ENCODE measurements at regions not wholly inside any gene's neighbourhood (a gene's known extent, or its start where the extent isn't known, plus 50 kb on each side); places are given as distances from the start of the nearest gene placed in this dataset.
A peak's percentile ranks its signal among the peaks of the same experiment; 100 is the strongest.
"Not testable (repeated sequence)": the region's sequence is repeated elsewhere in the genome, so short reads cannot be mapped to it uniquely, and the experiment has no call there.

DNA sequence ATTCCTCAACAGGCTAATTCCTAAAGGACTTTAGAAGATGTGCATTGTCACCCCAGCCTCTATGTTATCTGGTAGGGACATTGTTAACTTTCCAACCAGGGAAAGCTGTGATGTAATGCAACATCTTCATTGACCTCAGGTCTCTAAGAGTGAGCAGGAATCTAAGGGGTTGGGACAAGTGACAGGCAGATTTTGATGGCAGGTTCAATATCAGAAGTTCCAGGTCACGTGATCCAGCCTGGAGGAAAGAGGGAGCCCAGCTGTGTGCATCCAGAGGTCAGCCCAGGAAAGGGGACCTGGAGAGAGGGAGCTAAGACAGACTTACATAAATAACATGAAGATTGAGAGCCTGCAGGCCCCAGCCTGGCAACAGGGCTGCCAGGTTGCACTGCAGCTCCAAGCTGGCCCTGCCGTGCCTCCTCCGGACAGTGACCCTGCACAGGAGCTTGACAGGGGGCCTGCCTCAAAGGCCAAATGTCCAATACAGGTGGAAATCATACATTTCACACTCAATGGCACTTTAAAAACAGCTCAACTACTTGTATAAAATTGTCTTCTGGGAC, 262.2 kb upstream of the MGAT5 start:
- no peak for DNase-seq

DNA sequence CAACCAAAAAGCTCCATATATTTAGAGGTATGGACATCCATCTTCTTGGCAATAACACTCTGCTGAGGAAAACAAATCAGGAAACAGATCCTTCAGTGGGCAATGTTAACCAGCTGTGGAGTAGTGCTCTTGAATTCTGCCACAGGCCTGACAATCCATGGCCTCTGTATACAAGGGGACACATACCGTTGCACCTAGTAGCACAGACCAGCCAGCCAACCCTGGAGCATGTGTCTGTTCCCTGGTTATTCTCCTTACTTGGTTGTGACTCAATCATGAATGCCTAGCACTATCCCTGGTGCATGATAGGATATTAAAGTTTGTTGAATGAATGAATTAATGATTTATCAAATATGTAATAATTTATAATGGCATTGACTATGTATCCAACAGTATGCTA, 261.4 kb upstream of the MGAT5 start:
- no peak for DNase-seq

DNA sequence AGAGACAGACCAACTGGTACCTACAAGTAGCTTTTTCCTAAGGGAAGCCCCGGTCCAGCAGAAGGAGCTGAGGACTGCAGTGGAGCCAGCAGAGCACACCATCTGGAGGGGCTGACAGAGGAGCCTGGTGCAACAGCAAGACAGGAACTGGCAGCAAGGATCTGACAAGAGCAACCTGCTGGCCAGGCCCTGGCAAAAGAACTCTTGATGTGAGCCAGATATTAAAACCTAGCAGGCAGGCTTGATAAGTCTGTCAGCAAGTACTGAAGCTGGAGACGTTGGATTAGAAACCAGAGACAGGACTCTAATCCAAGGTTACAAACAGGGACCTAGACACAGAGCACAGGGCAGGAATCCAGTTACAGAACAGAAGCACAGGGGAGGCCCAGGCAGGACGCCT, 260.7 kb upstream of the MGAT5 start:
- DNase-seq: no peak

DNA sequence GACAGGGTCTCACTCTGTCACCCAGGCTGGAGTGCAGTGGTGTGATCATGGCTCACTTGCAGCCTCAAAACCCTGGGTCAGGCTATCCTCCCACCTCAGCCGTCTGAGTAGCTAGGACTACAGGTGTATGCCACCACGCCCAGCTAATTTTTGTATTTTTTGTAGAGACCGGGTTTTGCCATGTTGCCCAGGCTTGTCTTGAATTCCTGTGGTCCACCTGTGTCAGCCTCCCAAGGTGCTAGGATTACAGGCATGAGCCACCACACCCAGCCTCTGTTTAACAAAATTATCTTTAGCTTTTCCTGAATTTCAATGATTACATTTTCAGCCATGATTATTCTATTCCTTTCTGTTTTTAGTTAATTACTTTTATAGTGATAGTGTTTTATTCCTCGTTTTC, 255.1 kb upstream of the MGAT5 start:
- not testable (repeated sequence) for DNase-seq

DNA sequence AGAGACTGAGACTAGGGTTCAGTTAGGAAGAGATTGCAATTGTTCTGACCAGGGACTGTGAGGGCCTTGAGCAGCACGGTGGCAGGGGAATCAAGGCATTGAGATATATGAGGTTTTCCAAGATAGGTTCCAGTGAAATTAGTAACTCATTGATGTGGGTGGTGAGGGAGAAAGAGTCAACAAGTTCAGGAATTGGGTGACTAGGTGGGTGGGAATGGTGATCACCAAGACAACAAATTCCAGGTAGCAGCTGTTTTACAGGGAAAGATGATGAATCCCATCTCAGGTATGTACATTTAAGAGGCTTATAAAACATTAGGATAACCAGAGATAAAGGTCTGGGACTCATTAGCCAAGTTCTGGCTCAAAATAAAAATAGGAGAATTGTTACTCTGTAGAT, 251.5 kb upstream of the MGAT5 start:
- DNase-seq: no peak

DNA sequence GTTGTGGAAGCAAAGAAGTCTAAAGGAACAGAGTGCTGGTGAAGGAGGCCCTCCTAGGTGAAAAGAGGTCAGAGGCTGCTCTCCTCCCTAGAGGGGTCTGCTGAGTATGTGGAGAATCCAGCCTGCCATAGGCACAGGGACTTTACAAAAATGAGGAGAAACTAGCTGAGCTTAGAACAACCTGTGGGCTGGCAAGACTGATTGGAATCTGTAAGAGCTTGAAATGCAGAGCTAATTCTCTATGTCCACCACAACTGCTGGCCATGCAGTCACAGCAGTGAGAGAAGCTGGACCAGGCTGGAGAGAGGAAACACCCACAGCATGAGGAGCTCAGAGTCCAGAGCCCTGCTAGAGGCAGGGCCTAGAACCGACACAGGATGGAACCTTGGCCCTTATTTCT, 251.0 kb upstream of the MGAT5 start:
- no peak for DNase-seq

DNA sequence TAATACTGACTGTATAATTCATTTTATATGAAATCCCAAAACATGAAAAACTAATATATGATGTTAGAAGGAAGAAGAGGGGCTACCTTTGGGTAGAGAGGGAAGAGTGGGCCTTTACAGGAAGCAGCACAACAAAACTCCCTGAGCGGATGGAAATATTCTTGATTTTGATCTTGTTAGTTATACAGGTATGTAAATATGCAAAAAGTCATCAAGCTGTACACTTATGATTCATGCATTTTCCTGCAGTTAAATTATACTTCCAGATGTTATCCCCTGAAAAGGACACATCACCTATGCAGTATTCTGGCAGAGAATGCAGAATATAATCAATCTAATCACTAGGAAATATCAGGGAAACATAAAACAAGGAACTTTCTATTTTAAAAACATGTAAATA, 249.4 kb upstream of the MGAT5 start:
- DNase-seq: no peak

DNA sequence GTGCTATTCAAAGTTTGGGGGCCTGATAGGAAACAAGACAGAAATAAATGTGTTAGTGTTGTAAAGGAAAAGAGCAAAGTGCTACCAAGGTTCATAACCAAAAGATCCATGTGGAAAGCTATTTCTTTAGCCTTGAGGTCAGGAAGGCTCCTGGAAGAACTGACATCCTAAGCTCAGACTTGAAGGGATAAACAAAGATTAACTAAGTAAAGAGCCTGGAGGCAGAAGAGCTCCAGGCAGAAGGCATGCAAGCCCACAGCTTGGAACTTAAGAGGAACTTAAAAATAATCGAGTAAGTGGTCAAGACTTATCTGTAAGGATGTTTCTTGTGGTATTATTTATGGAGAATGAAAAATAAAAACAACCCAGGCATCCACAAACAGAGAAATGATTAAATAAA, 245.0 kb upstream of the MGAT5 start:
- no peak for DNase-seq

DNA sequence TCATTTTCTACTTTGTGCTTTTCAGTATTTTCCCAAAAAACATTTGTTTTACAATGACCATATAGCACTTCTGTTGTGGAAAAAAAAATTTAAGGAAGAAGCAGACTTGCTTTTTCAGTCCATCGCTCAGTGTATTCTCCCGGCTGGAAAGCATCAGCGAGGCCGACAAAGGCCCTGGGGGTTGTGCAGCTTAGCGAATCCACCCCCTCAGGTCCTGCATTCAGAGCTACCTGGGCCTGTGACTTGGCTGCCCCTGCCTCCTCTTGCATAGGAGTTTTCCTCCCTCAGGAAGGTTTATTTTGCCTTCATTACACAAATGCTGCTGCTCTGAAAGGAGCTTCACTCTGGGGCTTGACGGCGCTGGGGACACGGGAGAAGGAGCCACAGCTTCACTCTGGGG, 244.4 kb upstream of the MGAT5 start:
- DNase-seq: no peak

DNA sequence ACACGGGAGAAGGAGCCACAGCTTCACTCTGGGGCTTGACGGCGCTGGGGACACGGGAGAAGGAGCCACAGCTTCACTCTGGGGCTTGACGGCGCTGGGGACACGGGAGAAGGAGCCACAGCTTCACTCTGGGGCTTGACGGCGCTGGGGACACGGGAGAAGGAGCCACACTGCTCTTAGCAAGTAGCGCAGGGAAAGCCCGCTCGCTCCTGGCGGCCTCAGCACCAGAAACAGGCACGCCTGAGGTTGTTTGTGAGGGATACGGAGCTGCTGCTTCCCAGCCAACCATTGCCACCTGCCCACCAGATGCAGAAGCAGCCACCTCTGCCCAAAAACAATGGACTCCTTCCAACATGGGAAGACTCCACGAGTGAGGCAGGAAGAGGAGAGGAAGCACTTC, 244.0 kb upstream of the MGAT5 start:
- DNase-seq: not testable (repeated sequence)

DNA sequence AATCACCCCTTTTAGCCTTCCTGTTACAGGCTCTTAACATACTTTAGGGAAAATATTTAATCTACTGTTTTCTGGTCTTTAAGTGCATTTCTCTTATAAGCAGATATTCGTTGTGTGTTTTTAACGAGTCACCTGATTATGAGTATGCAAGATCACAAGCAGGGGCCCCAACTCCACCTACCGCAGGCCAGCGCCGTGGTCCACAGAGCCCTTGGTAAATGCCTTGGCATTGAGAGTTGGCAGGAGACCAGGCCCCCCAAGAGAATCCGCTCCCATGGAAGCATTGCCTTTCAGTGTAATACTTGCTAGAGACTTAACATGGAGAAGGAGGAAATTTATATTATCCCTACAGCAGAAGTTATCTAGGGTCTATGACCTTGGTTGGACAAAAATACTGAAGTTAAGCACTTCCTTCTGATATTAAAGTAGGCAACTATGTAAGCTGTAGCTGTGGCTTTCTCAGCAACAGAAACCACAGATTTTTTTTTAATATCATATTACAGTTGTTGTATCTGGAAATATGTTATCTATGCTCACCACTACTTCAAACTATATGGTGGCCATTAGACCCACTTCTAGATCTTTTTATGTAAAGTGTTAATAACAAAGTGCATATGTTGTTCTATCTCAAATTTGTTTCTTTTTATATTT, 241.8 kb upstream of the MGAT5 start:
- no peak for DNase-seq

DNA sequence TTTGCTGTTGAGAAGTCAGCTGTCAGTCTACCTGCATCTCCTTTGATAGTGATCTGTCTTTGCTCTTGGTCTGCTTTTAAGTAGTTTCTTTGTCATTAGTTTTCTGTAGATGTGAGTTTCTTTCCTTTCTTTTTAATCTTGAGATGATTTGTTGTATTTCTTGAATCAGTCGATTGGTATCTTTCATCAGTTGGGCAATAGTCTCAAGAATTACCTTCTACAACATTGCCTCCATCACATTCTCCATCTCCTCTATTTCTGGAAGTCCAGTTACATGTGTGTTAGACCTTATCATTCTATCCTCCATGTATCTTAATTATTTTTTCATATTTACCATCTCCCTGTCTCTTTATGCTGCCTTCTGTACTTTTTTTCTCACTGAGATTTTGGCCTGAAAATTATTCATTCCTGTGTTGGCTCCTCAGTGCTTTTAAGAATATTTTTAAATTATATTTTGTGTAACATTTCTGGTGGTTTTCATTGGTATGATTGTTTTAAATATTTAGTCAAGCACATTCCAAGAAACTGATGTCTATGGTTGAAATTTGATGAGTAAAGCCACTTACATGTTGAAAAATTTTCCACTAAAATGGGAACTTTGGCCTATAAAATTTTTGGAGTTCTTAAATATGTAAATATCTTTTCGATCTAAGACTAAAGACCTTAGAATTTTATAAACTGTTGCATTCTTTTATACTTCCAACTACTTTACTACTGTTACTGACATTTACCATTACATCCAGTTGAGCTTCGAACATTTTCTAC, 239.5 kb upstream of the MGAT5 start:
- DNase-seq: no peak

DNA sequence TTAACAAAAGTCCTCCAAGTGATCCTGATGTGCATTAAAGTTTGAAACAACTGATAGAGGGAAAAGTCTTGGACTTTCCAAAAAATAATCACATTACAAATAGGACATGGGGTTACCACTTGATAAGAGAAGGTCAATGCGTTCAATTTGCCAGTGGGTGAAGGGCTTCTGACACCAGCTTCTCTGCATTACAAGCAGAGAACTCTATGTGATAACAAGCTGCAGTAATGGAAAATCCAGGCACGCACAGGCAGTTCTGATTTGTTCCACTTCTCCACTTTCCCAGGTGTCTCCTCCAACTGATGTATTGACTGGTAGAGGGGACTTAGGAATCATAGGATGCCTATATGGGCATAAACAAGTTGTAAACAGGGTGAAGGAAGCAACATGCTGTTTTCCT, 234.0 kb upstream of the MGAT5 start:
- DNase-seq: no peak

DNA sequence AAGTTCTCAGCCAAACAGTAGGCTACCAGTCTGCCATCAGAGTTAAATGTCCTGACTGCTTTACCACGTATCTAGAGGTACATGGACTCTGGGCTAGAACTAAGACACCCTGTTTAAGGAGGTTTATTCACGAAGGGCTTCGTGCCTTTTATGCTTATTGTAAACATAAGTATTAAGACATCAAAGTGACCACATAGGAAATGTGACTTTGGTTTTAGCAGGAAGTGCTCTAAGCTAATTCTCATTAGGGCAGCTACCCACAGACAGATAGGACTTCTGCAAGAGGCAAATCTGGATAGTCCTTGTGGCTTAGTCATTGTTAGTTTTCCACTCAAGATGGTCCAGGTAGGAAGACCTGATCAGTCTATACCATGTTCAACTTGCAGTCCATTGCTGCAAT, 233.3 kb upstream of the MGAT5 start:
- DNase-seq: no peak

DNA sequence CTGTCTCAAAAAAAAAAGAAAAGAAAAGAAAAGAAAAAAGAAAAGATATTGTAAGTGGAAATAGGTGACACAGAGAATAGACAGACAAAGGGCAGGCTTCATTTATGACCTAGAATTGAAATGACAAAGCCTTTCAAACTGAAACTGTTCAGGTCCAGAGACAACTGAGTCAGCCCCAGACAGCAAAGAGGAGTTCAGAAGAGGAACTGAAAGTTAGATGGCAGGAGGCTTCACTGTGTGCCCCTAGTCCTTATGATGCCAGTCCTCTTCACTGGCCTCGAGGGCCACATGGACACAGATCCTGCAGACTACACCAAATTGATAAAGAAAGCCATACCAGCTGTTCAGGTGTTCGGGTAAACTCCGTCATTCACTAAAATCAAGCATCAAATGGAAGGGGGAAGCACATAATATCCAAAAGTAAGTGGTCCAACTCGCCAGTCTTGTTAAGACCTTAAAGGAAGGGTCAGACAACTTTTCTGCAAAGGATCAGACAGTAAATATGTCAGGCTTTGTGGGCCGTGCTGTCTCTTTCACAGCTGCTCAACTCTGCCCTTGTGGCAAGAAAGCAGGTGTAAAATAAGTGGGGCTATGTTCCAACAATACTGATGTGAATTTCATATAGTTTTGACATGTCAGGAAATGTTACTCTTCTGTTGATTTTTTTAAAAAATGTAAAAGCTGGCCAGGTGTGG, 231.9 kb upstream of the MGAT5 start:
- DNase-seq: peak; percentile 32

DNA sequence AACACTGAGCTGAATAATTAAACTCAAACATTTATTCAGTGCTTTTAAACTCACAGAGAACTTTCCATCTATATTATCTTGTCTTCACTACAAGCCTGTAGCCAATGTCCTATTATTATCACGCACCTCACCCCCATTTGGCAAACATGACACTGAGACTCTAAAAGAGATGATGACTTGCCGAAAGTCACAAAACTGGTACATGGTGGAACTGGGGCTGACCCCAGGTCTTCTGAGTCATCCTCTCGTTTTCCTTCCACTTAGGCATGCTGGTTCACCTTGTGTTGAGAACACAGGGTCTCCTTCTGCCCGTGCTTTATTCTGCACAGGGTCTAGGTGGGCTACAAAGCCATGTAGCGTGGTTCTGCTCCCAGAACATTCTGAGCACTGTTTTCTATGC, 230.0 kb upstream of the MGAT5 start:
- DNase-seq: no peak

DNA sequence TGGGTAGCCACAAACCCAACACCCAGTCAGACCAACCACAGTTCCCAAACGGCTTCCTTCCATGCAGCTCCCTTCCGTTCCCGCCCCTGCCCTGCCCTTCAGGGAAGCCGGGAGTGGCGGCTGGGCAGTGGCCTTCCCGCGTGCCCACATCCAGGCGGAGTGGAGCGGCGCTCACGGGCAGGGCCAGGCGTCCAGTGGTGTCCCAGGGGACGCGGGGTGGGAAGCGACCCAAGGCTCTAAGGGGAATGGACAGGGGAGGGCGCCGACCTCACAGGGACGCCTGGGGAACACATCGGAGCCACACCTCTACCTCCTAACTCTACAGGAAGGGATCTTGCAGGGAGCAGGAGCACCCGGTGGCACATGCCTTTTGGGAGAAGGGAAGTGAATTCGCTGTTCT, 225.9 kb upstream of the MGAT5 start:
- DNase-seq: no peak

DNA sequence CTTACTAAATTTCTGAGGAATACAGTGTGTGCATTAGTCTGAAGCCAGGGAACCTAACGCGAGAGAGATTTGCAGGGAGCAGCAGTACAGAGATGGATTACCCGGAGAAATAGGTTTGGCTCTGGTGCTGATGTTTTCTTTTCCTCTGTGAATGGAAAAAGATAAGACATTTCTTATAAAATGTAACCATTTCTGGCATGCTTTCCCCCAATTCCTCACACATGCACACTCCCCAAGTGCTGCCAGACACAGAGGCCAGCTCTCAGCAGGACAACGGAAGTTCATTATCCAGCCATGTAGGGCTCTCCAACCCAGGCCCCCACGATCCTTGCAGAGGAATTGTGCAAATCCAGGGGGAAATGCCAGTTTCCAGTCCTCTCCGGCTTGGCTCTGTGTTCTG, 224.5 kb upstream of the MGAT5 start:
- DNase-seq: no peak

DNA sequence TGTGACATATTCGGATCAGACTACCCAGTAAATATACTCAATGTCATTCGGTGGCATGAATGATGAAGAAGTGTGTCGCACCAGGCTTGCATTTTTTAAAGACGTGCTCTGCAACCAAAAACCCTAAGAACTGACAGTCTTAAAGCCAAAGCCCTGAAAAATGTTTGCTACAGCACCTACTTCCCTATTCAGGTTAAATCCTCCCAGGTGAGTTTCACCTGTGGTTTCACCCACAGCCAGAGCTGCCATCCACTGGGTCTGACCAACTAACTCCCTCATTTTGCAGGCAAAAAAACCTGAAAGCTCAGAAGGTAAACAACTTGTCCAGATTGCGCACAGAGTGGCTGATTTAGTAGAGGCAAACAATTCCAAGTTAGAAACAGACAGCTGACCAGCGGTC, 222.3 kb upstream of the MGAT5 start:
- no peak for DNase-seq

DNA sequence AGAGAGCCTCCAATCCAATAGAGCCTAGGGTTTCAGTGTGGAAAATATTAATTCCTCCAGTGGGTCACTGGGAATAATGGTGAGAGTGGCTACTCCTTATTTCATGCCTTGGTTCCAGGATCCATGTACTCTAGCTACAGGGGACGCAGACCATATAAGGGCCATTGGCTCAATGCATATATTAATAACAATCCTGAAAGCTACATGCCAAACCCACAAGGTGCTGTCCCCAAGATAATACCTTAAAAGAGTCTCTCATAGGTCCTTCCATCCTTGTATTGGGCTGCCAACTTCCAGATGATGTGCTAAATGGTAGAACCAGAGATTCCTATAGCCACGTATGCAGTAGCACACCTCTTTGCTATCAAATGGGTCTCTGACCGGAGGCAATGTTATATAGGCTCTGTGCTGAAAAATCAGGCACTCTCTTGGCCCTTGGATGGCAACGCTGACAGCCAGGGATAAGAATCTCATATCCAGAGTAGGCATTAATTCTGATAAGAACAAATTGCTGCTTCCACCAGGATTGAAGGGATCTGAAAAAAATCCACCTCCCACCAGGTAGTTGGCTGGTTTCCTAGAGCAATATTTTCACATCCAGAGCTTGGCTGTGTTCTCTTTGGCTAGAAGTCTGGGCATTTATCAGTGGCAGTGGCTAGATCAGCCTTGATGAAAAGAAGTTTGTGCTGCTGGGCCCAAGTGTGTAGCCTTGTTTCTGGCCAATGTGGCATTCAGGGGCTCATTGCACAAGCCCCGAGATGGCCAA, 218.1 kb upstream of the MGAT5 start:
- DNase-seq: no peak

DNA sequence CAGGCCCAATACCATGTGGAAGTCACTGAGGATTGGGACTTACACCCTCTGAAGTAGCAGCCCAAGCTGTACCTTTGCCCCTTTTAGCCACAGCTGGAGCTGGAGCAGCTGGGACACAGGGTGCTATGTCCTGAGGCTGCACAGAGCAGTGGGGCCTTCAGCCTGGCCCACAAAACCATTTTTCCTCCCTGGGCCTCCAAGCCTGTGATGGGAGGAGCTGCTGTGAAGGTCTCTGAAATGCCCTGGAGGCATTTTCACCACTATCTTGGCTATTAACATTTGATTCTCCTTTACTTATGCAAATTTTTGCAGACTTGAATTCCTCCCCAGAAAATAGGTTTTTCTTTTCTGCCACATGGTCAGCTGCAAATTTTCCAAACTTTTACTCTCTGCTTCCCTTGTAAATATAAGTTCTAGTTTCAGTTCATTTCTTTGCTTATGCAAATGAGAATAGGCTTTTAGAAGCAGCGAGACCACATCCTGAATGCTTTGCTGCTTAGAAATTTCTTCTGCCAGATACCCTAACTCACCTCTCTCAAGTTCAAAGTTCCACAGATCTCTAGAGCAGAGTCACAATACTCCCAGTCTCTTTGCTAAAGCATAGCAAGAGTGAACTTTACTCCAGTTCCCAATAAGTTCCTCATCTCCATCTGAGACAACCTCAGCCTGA, 213.8 kb upstream of the MGAT5 start:
- DNase-seq: no peak

DNA sequence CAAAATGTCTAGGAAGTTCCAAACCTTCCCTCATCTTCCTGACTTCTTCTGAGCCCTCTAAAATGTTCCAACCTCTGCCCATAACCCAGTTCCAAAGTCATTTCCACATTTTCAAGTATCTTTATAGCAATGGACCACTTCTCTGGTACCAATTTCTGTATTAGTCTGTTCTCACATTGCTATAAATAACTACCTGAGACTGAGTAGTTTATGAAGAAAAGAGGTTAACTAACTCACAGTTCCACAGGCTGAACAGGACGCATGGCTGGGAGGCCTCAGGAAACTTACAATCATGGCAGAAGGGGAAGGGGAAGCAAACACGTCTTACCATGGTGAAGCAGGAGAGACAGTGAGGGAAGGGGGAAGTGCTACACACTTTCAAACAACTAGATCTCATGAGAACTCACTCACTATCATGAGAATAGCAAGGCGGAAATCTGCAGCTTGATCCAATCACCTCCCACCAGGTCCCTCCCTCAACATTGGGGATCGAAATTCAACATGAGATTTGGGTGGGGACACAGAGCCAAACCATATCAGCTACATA, 213.2 kb upstream of the MGAT5 start:
- DNase-seq: not testable (repeated sequence)

All from activated CD4-positive, alpha-beta T cell treated with anti-CD3 and anti-CD28 coated beads, Interleukin-2, Interleukin-6, amounts not matched to agents 100 ng/mL and 50 ng/mL, durations not matched to agents 16 hours and 8 hours (primary cell).